ENCODE measurements at regions not wholly inside any gene's neighbourhood (a gene's known extent, or its start where the extent isn't known, plus 50 kb on each side); places are given as distances from the start of the nearest gene placed in this dataset.
"Not testable (repeated sequence)": the region's sequence is repeated elsewhere in the genome, so short reads cannot be mapped to it uniquely, and the experiment has no call there.

DNA sequence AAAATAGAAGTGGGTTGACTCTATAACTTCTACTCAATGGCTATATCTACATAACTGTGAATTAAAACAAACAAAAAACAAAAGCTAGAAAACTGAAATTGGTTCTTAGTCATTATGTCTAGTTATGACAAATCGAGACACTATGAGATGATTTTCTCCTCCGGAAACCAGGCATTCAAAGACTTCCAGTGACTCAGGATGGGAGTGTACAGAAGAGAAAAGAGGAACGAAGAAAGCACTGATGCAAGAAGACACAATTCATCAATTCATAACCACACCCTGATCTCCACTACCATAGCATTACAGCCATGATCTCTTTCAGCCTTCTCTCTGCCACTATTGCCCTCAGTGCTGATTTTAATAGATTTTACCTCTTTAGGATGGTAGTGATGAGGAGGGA lies 253.6 kb downstream of the CBLL2 start:
- peak; percentile 9 for DNase-seq (ENCODE audit: extremely low read depth, low read depth, low spot score)

GRCh38 chrX:22527302-22527701 lies 254.6 kb downstream of the CBLL2 start:
- no peak for DNase-seq (ENCODE audit: extremely low read depth, low read depth, low spot score)

GRCh38 chrX:22533898-22534297 lies 261.2 kb downstream of the CBLL2 start:
- no peak for DNase-seq (ENCODE audit: extremely low read depth, low read depth, low spot score)

DNA sequence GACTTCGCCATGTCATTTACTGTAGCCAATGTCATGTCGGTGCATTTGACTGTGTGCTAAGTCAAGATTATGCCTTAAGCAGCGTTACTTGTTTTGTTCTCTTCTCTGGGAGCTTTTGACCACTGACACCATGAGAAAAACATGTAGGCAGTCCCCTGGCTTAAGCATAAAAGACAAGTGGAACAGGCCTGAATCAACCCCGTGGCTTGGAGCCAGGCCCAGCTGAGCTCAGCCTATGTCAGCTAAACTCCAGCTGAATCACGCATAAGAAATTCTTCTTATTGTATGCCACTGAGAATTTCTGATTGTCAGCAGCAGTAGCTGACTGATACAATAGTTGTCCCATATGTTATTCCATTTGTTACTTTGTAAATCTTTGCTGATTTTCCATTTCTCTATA lies 261.9 kb downstream of the CBLL2 start:
- no peak for DNase-seq (ENCODE audit: extremely low read depth, low read depth, low spot score)

DNA sequence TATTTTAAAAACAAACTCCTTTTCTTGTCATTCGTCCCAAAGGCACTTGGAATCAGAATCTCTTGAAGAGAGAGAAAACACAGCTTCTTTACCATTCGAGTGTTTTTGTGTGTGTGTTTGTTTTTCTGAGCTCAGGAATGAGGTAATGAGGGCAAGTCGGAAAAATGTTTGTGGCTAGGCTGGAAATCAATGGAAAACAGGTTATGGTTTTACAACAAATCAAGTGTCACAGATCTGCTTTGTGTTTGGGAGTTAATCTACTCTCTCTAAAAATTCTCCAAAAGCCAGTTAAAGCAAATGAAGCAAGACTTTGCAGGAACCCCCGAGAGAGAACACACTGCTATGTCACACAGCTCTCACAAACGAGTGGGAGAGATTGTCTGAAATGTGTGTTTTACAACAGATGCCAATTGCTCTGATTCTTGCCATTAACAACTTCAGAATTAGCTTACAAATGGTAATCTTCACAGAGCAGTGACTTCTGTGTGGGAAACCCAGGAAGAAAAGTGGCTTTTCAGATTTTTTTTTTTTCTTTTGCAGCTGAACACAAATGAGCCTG lies 264.1 kb downstream of the CBLL2 start:
- DNase-seq (ENCODE audit: extremely low read depth, low read depth, low spot score), result no peak

- no peak for DNase-seq (ENCODE audit: extremely low read depth, low read depth, low spot score)
These were observed 265.9 kb downstream of the CBLL2 start for GRCh38 chrX:22538580-22538979.

DNA sequence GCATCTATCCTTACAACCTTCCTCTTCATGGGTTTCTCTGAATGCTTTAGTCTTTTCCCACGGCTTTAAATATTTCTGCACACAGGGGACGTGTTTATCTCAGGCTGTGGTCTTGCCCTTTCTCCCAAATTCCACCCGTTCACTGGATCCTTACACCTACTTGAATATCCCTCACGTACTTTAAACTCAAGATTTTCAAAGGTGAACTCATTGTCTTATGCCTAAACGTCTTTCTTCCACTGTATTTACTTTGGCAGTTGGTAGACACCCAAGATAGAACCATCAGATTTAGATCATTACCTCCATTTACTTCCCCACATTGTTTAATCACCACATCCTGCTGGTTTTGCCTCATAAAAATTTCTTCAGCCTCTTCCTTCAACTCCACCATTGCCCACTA lies 269.2 kb downstream of the CBLL2 start:
- no peak for DNase-seq (ENCODE audit: extremely low read depth, low read depth, low spot score)

GRCh38 chrX:22542641-22543040 lies 269.9 kb downstream of the CBLL2 start:
- no peak for DNase-seq (ENCODE audit: extremely low read depth, low read depth, low spot score)

GRCh38 chrX:22559506-22559905 lies 286.8 kb downstream of the CBLL2 start:
- DNase-seq (ENCODE audit: extremely low read depth, low read depth, low spot score), result no peak

- no peak for DNase-seq (ENCODE audit: extremely low read depth, low read depth, low spot score)
These were observed 302.6 kb downstream of the CBLL2 start for GRCh38 chrX:22575161-22575845.

- no peak for DNase-seq (ENCODE audit: extremely low read depth, low read depth, low spot score)
These were observed 304.5 kb downstream of the CBLL2 start for GRCh38 chrX:22577181-22577580.

DNA sequence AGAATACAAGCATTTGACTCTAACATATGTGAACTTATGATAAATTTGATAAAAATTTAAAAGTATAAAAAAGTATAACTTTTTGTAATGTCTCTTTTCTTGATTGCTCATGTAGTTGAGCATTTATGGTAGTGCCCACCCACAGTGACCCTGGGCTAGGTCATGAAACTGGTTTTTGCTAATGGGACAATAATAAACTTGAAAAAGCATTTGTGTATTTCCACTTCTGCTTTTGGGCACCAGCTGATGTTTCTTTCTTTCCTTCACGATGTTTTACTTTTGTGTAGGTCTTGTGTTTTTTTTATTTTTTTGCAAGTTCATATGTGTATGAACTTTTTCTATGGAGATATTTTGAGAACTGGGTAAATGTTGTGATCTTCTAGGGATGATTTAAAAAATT lies 313.1 kb downstream of the CBLL2 start:
- no peak for DNase-seq (ENCODE audit: extremely low read depth, low read depth, low spot score)

DNA sequence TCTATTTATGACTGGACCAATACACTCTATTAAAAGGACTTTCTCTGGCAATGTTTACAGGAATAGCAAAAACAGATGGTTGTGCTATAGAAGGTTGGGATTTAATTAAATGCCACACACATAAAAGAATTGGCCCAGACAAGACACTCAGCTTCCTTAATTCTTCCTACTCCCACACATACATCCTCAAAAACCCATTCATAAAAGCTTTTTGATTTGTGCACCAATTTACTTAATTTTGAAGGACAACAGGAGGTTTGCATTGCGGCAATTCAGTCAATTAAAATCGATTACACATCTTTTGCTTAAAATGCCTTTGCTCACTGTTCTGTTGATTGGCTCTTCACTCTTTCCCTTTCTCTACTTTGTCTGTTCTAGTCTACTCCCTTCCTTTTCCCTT lies 317.1 kb downstream of the CBLL2 start:
- no peak for DNase-seq (ENCODE audit: extremely low read depth, low read depth, low spot score)

- DNase-seq (ENCODE audit: extremely low read depth, low read depth, low spot score), result no peak
These were observed 322.1 kb downstream of the CBLL2 start for GRCh38 chrX:22594766-22595165.

- no peak for DNase-seq (ENCODE audit: extremely low read depth, low read depth, low spot score)
These were observed 330.3 kb downstream of the CBLL2 start for GRCh38 chrX:22603060-22603459.

GRCh38 chrX:22609452-22609851 lies 336.7 kb downstream of the CBLL2 start:
- DNase-seq (ENCODE audit: extremely low read depth, low read depth, low spot score), result not testable (repeated sequence)

DNA sequence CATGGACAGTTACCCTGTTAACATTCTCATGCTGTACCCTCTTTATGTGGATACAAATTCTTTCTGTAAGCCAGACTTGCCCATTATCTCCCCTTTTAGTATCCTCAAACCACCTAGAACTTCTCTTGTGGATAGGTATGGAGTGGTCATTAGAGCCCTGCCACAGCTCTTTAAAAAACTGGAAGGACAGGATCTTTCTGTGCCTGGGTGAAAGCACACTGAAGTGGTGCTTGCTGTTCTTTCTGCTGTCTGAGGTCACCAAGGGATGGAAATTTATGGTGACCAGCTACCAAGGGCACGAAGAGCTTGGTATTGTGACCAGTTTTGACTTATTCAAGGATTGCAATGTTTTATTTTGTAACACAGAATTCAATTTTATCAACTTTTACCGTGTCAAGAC lies 344.2 kb downstream of the CBLL2 start:
- DNase-seq (ENCODE audit: extremely low read depth, low read depth, low spot score), result no peak

DNA sequence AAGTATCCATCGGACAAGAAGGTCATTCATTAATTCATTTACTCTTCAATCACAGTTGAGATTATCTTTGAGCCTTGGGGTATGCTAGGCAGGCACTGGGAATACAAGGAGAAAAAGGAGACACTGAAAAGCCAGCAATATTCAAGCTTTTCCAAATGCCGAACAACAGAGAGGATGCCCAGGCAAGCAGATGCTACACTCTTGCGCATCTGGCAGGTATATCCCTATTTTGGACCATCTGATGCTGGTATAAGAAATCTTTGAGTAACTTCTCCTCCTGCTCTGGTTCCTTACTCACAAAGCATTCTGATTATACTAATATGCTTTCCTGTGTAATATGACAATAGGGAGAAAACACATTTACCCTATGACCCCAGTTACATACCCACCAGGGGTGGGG lies 354.9 kb downstream of the CBLL2 start:
- DNase-seq (ENCODE audit: extremely low read depth, low read depth, low spot score), result no peak

DNA sequence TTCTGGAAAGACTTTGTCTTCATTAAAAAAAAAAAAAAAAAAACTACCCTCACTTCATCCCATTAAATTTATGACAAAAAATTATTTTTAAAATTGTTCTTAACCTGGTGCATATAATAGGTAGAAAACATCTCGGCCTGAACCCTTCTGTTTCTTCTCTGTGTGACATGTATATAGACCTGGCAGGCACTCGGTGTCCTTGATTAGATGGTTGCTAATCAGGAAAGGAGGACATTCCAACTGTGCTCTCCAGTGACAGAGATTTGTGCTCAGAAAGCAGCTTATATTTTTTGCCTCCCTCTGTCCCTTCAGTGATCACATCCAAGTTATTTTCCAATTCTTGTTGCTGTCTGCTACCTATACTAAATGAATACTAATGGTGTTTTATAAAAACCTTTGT lies 355.6 kb downstream of the CBLL2 start:
- DNase-seq (ENCODE audit: extremely low read depth, low read depth, low spot score), result no peak

GRCh38 chrX:22629105-22629725 lies 356.5 kb downstream of the CBLL2 start:
- DNase-seq (ENCODE audit: extremely low read depth, low read depth, low spot score), result no peak

GRCh38 chrX:22634083-22634482 lies 361.4 kb downstream of the CBLL2 start:
- no peak for DNase-seq (ENCODE audit: extremely low read depth, low read depth, low spot score)

DNA sequence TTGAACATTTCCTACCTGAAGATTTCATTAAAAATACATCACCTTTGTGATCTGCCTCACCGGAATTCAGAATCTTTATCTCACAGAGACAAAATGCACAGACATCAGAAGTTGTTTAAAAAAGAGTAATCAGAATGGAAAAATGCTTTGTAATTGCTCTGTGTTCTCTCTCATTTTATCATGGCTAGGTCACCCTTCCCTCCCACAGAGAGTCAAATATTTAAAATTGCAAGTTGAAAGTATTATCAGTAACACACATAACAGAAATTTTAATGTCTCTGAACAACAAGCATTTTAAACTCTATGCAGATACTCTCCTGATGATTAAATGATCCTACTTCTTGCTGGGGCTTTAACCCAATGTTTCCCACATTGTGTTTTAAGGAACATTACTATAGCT lies 362.0 kb downstream of the CBLL2 start:
- DNase-seq (ENCODE audit: extremely low read depth, low read depth, low spot score), result no peak

All from glomerular endothelial cell (primary cell).